OCI-LY1 (cell line): ENCODE measurements at regions not wholly inside any gene's neighbourhood (a gene's known extent, or its start where the extent isn't known, plus 50 kb on each side); places are given as distances from the start of the nearest gene placed in this dataset.

Experiments used
- H2AFZ ChIP-seq: fragments of 200-600 bp; sonication (generic), shearing (Covaris generic); 2 replicates; pipeline ENCODE4 v1.6.0; 2014; ENCODE audit warnings: antibody characterized with exemption, mild to moderate bottlenecking, low read length
- H3F3A ChIP-seq: fragments of 200-600 bp; sonication (generic), shearing (Covaris generic); 2 replicates; pipeline ENCODE4 v1.6.0; 2014; ENCODE audit warnings: mild to moderate bottlenecking, antibody characterized with exemption, low read length, moderate library complexity; ENCODE audit not compliant: insufficient read depth
- H3K27ac ChIP-seq: fragments of 200-600 bp; sonication (generic); 2 replicates; pipeline ENCODE4 v1.5.1; 2014; ENCODE audit warnings: low read length, mixed run types, mild to moderate bottlenecking, low read depth; ENCODE audit not compliant: poor library complexity, severe bottlenecking
- H3K27me3 ChIP-seq: fragments of 200-600 bp; sonication (generic); 2 replicates; pipeline ENCODE4 v1.6.0; 2014; ENCODE audit warnings: antibody characterized with exemption, mild to moderate bottlenecking, low read length, moderate library complexity; ENCODE audit not compliant: insufficient read depth
- H3K36me3 ChIP-seq: fragments of 200-600 bp; sonication (generic); 2 replicates; pipeline ENCODE4 v1.6.1; 2014; ENCODE audit warnings: mild to moderate bottlenecking, antibody characterized with exemption, low read length, moderate library complexity, mixed read lengths; ENCODE audit not compliant: insufficient read depth
- H3K4me1 ChIP-seq: fragments of 200-600 bp; sonication (generic); 2 replicates; pipeline ENCODE4 v1.5.1; 2014; ENCODE audit warnings: mild to moderate bottlenecking, low read length, moderate library complexity; ENCODE audit not compliant: insufficient read depth, severe bottlenecking
- H3K4me2 ChIP-seq: fragments of 200-600 bp; sonication (generic), shearing (Covaris generic); 2 replicates; pipeline ENCODE4 v1.6.1; 2014; ENCODE audit warnings: low read length
- H3K4me3 ChIP-seq: fragments of 200-600 bp; sonication (generic); 2 replicates; pipeline ENCODE4 v1.5.1; 2014; ENCODE audit warnings: low read length, low read depth, mild to moderate bottlenecking, mixed read lengths; ENCODE audit not compliant: poor library complexity, severe bottlenecking
- H3K79me2 ChIP-seq: fragments of 200-600 bp; shearing (Covaris generic); 2 replicates; pipeline ENCODE4 v1.6.1; 2016; ENCODE audit warnings: mixed run types, low read length, mixed read lengths; ENCODE audit not compliant: insufficient read depth
- H3K9ac ChIP-seq: fragments of 200-600 bp; sonication (generic), shearing (Covaris generic); 2 replicates; pipeline ENCODE4 v1.6.1; 2014; ENCODE audit warnings: mild to moderate bottlenecking, low read length, mixed read lengths
- H3K9me2 ChIP-seq: fragments of 200-600 bp; sonication (generic), shearing (Covaris generic); 2 replicates; pipeline ENCODE4 v1.6.1; 2014; ENCODE audit warnings: low read depth, mild to moderate bottlenecking, low read length, mixed read lengths
- H3K9me3 ChIP-seq: fragments of 200-600 bp; shearing (Covaris generic); 2 replicates; pipeline ENCODE4 v1.6.1; 2014; ENCODE audit warnings: low read length, mixed read lengths
- H4K20me1 ChIP-seq: fragments of 200-600 bp; sonication (generic), shearing (Covaris generic); 2 replicates; pipeline ENCODE4 v1.6.0; 2016; ENCODE audit warnings: mild to moderate bottlenecking, low read length; ENCODE audit not compliant: insufficient read depth
- EZH2 ChIP-seq: fragments of 200-600 bp; sonication (generic), shearing (Covaris generic); IDR thresholded peaks from 2 replicates; pipeline ENCODE4 v1.8.0; 2017; ENCODE audit warnings: borderline replicate concordance, mixed run types, mild to moderate bottlenecking, antibody characterized with exemption, low read length, moderate library complexity, mixed read lengths
- TF ChIP-seq, protein P1 (sequence below): fragments of 200-600 bp; sonication (generic), shearing (Covaris generic); IDR thresholded peaks from 2 replicates; pipeline ENCODE4 v1.5.1; 2017; ENCODE audit warnings: mild to moderate bottlenecking, antibody characterized with exemption, low read length, moderate library complexity, mixed read lengths

DNA sequence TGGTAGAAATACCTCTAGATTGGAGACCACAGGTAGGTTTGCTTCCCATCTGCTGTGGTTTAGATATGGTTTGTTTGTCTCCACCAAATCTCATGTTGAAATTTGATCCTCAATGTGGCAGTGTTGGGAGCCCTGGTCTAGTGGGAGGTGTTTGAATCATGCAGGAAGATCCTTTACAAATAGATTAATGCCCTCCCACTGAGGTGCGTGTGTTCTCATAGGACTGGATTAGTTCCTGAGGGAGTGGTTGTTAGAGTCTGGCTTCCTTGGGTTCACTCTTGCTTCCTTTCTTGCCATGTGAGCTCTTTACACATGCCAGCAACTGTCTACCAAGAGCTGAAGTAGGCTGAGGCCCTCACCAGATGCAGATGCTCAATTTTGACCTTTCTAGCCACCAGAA is 391.1 kb upstream of the GRIA1 start:
- Histone ChIP-seq H3K4me1 (no peaks in the 10 kb centered on the region), H3K27me3 (no peaks in the 10 kb centered on the region; the same call in 1 of the 2 replicates), H3K4me2 (no peak overlapping the region), H4K20me1 (no peaks in the 10 kb centered on the region), H3K9me2 (no peaks in the 10 kb centered on the region), H3K36me3 (no peaks in the 10 kb centered on the region), H3K79me2 (no peaks in the 10 kb centered on the region), H3K27ac (no peak overlapping the region), H3K4me3 (no peak overlapping the region), H3K9ac (no peak overlapping the region), H3F3A (no peaks in the 10 kb centered on the region), H3K9me3 (no peaks in the 10 kb centered on the region), H2AFZ (no peak overlapping the region)
- no peak for TF ChIP-seq EZH2
- TF ChIP-seq, protein P1, sequence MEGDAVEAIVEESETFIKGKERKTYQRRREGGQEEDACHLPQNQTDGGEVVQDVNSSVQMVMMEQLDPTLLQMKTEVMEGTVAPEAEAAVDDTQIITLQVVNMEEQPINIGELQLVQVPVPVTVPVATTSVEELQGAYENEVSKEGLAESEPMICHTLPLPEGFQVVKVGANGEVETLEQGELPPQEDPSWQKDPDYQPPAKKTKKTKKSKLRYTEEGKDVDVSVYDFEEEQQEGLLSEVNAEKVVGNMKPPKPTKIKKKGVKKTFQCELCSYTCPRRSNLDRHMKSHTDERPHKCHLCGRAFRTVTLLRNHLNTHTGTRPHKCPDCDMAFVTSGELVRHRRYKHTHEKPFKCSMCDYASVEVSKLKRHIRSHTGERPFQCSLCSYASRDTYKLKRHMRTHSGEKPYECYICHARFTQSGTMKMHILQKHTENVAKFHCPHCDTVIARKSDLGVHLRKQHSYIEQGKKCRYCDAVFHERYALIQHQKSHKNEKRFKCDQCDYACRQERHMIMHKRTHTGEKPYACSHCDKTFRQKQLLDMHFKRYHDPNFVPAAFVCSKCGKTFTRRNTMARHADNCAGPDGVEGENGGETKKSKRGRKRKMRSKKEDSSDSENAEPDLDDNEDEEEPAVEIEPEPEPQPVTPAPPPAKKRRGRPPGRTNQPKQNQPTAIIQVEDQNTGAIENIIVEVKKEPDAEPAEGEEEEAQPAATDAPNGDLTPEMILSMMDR = no peak

DNA sequence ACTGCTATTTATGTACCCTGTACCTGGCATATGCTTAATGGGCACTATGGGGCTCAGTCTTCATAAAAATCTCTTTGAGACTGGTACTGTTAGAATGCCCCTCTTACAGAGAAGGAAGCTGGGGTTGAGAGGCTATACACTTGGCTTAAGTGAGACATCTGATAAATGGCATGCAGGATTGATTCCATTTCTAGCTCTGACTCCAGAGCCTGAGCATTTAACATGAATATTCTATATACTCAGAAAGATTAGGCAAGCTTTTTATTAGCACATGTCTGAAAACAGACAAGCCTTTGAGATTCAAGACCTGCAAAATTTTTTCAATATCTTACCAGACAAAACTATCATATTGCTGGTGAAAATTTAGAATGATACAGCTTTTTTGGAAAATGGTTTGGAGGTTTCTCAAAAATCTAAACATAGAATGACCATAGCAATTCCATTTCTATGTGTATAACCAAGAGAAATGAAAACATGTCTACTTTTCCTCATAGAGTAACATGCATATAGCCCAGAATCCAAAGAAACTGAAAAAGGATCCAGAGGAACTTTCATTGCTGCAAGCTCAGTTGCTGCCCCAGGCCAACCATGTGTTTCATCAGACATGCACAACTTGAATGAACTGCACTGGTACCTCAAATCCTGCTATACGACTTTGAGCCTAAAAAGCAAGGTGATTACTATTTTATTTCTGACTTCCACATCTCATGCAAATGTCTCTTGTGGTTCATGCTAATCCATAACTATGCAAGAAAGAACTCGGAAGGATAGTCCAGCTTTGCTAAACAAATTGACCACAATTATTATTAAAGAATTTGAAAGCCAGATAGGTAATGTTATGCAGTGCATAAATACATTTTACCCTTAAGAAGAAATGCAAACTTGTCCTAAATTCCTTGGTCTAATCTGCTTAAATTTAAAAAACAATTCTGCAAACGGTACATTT is 389.0 kb upstream of the GRIA1 start:
- no peaks in the 10 kb centered on the region for H3K36me3 ChIP-seq

DNA sequence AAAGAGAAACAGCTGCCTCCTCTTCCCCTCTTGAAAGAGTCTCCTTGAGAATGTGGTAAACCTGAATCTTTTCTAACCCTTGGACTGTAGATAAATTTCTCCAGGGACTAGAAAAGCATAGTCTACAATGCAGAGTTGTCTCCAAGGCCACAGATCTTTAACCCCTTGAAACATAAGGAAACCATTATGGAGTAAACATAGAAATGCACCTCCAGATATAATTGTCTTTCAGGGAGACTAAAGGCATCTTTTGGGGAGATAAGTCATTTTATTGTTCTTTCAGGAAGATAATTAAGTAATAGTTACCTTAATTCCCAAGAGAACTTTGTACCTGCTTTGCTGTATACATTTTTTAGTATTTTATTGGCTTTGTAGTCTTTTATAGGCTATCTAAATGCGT is 373.6 kb upstream of the GRIA1 start:
- Histone ChIP-seq H3K4me2 (no peak overlapping the region), H3K36me3 (no peaks in the 10 kb centered on the region), H3K27ac (no peak overlapping the region), H3K79me2 (no peaks in the 10 kb centered on the region), H3K4me3 (no peak overlapping the region), H3F3A (no peaks in the 10 kb centered on the region), H4K20me1 (no peaks in the 10 kb centered on the region), H3K4me1 (no peaks in the 10 kb centered on the region), H3K9ac (no peak overlapping the region), H3K9me2 (no peaks in the 10 kb centered on the region), H3K9me3 (no peaks in the 10 kb centered on the region), H3K27me3 (no peaks in the 10 kb centered on the region), H2AFZ (no peak overlapping the region)
- TF ChIP-seq, protein P1 = no peak
- no peak for TF ChIP-seq EZH2

More for the DNA sequence above, 389.0 kb upstream of the GRIA1 start:
- Histone ChIP-seq H3K27ac (no peak overlapping the region), H3K27me3 (no peaks in the 10 kb centered on the region; the same call in 1 of the 2 replicates), H3K9me3 (no peaks in the 10 kb centered on the region), H2AFZ (no peak overlapping the region), H3F3A (no peaks in the 10 kb centered on the region), H4K20me1 (no peaks in the 10 kb centered on the region), H3K4me3 (no peak overlapping the region), H3K4me2 (no peak overlapping the region), H3K79me2 (no peaks in the 10 kb centered on the region), H3K9me2 (no peaks in the 10 kb centered on the region), H3K9ac (no peak overlapping the region), H3K4me1 (no peaks in the 10 kb centered on the region)
- no peak for TF ChIP-seq EZH2
- TF ChIP-seq, protein P1 = no peak
